Activated naive CD4-positive, alpha-beta T cell treated with Interleukin-2 at 50 U/mL for 16 hours (primary cell): ENCODE measurements at regions not wholly inside any gene's neighbourhood (a gene's known extent, or its start where the extent isn't known, plus 50 kb on each side); places are given as distances from the start of the nearest gene placed in this dataset.

Experiments
- DNase-seq: peaks from one replicate; pipeline ENCODE4 v3.0.0-alpha.2; 2020

DNA sequence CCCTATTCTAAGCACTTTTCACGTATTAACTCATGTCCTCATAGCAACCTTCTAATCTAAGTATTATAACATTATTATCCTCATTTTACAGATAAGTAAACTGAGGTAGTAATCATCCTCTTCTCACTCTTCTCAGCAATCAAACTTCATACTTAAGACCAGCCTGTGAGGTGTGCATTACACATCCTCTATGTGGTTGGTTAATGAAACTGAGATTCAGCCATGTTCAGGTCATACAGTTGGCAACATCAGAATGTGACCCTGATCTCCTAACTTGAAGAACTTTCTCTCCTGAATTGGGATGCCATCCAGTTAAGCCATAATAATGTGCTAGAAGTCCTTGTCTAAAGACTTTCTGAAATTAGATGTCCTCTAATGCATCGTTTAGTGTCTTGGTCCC, 275.1 kb upstream of the ANKRD55 start:
- DNase-seq, result no peak

GRCh38 chr5:56507351-56507930, 274.3 kb upstream of the ANKRD55 start:
- DNase-seq, result no peak

GRCh38 chr5:56506211-56506965, 273.3 kb upstream of the ANKRD55 start:
- no peak for DNase-seq

GRCh38 chr5:56503929-56504328, 270.8 kb upstream of the ANKRD55 start:
- no peak for DNase-seq

GRCh38 chr5:56501781-56502557, 268.8 kb upstream of the ANKRD55 start:
- no peak for DNase-seq

- no peak for DNase-seq
Measured at GRCh38 chr5:56499901-56500300, 266.8 kb upstream of the ANKRD55 start.

- no peak for DNase-seq
Measured at GRCh38 chr5:56499491-56499890, 266.4 kb upstream of the ANKRD55 start.

DNA sequence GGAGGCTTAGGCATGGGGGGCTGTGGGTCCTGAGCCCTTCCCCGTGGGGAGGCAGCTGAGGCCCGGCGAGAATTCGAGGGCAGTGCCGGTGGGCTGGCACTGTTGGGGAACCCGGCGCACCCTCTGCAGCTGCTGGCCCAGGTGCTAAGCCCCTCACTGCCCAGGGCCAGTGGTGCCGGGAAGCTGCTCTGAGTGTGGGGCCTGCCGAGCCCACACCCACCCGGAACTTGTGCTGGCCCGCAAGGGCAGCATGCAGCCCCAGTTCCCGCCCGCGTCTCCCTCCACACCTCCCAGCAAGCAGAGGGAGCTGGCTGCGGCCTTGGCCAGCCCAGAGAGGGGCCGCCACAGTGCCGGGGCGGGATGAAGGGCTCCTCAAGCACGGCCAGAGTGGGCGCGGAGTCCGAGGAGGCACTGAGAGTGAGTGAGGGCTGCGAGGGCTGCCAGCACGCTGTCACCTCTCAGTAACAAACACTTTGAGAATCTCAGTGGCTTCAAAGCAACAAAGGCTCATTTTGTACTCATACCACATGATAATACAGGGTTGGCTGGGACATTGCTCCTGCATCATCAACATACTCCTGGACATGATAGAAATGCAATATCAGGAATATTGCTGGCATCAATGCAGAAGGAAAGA, 265.7 kb upstream of the ANKRD55 start:
- no peak for DNase-seq

- DNase-seq, result no peak
Measured at GRCh38 chr5:56496581-56497063, 263.5 kb upstream of the ANKRD55 start.

DNA sequence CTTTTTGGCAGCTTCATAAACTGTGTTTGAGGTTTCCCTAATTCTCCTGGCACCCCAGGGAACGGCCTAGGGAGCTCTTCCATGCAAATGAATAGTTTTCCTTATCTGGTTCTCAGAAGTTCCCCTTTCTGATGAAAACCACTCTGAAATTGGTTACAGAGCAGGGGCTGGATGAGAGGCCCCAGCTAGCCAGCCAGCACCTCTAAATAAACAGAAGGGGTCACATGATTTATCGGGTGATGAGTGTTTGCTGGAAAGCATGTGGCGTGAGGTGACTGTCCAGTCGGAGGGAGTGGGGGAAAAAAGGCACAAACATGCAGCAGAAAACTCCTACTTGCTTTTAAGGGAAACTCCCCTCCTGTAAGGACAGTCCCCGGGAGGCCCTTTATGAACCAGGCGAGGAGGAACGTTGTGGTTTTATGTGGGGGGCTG, 261.2 kb upstream of the ANKRD55 start:
- DNase-seq, result no peak

DNA sequence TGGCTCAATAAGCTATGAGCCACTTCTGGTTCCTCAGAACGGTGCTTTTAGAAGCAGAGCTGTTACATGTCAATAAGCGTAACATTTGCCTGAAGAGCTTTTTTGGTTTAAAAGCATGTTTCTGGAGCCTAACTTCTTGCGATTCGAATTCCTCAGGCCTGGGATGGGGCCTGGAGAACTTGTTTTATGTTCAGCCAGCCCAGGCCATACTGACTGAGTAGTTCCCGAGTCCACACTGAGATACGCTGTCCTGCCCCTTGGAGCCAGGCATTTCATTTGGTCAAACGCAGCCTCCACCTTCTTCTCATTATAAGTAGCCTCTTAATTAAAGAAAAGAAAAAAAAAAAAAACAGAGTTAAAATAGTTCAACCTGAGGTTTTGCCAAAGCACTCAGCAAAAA, 260.6 kb upstream of the ANKRD55 start:
- DNase-seq, result no peak

GRCh38 chr5:56493308-56493707, 260.2 kb upstream of the ANKRD55 start:
- DNase-seq, result no peak

GRCh38 chr5:56492812-56493211, 259.7 kb upstream of the ANKRD55 start:
- DNase-seq, result no peak

DNA sequence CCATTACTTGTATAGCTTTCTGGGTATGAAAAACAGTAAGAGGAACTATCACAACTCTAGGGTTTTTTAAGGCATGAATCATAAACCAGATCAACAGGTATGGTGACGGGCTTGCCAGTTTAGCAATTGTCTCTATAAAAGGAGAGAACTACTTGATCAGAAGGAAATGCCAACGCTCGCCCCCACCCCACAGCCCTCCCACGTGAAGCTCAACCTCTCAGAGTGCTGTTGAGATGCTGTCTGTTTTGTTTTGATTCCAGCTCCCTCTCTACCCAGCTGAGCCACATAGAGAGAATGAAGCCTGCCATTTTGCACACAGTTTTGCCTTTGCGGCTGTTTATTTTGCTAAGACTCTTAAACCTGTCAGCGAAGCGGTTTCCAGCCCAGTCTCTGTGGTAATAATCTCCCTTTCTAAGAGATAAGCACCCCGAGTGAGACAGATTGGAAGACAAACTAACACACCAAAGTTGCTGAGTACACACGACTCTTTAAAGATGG, 257.9 kb upstream of the ANKRD55 start:
- peak; percentile 54 for DNase-seq

DNA sequence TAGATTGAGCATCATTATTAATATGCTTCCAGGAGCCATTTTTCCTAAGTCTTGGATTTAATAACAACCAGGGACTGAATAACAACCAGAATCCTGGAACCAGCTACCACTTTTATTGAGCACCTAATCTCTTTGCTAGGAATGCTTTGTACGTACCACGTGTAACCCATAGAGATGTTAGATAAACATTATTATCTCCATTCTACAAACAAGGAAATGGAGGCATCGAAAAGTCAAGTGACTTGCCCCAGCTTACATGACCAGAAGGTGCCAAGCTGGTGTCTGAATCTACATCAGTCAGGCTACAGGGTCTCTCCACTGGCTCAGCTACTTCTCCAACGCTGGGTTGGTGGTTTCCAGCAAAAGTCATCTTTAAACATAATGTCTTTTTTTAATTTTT, 256.1 kb upstream of the ANKRD55 start:
- no peak for DNase-seq

- no peak for DNase-seq
Measured at GRCh38 chr5:56487528-56488115, 254.5 kb upstream of the ANKRD55 start.

GRCh38 chr5:56482363-56482762, 249.2 kb upstream of the ANKRD55 start:
- DNase-seq, result no peak

GRCh38 chr5:56481428-56482357, 248.6 kb upstream of the ANKRD55 start:
- peak; percentile 17 for DNase-seq

- peak; percentile 25 for DNase-seq
Measured at GRCh38 chr5:56480705-56481427, 247.7 kb upstream of the ANKRD55 start.

DNA sequence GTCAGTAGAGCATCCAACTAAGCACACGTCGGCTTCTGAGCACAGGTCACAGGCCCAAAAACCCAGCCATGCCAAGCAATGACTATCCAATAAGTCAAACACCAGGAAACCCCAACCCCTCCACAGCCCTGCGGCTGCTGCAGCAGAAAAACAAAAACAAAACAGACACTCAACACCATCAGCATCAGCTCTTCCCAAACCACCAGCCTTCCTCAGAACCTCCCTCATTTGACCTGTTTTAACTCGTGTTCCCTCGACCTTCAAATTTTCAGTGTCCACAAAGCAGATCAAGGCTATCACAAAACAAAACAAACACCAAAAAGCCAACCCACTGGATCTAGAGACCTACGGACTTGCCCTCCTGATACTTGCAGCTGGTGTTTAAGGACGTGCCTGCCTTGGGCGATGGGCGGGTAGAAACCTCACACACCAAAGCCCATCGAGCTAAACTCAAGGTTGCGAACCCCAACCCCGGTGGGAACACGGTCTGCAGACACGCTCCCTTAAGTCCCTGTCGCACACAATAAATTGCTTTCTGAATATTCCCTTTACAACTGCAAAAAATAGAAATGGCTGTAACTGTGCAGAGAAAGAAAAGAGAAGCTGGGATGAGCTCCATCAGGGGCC, 247.1 kb upstream of the ANKRD55 start:
- DNase-seq, result peak; percentile 38
